K562 (cell line): ENCODE measurements at regions not wholly inside any gene's neighbourhood (a gene's known extent, or its start where the extent isn't known, plus 50 kb on each side); places are given as distances from the start of the nearest gene placed in this dataset.

Experiments used
- IFI16 ChIP-seq: fragments of 250-450 bp; sonication (Bioruptor Pico); IDR thresholded peaks from 2 replicates; pipeline ENCODE4 v2.1.2; 2022; ENCODE audit warnings: mild to moderate bottlenecking, inconsistent platforms
- NBN ChIP-seq: fragments of 450-650 bp; IDR thresholded peaks from 2 replicates; pipeline ENCODE4 v1.6.1; 2016; ENCODE audit warnings: low read depth, mild to moderate bottlenecking
- NFIC ChIP-seq: fragments of 450-650 bp; IDR thresholded peaks from 2 replicates; pipeline ENCODE4 v1.6.1; 2017; ENCODE audit warnings: mild to moderate bottlenecking, inconsistent platforms
- PURB ChIP-seq: sonication (generic); formaldehyde crosslinking; IDR thresholded peaks from 2 replicates; pipeline ENCODE4 v1.9.0; 2021; ENCODE audit warnings: low read depth, mild to moderate bottlenecking, missing genetic modification reagents
- SAFB ChIP-seq: fragments of 200-400 bp; formaldehyde crosslinking; IDR thresholded peaks from 2 replicates; pipeline ENCODE4 v1.6.1; 2017; ENCODE audit warnings: low read depth, low read length, borderline replicate concordance
- SREBF2 ChIP-seq: sonication (generic); formaldehyde crosslinking; IDR thresholded peaks from 2 replicates; pipeline ENCODE4 v1.4.0; 2020; ENCODE audit warnings: mild to moderate bottlenecking, missing genetic modification reagents
- STAG1 ChIP-seq: sonication (generic); formaldehyde crosslinking; IDR thresholded peaks from 2 replicates; pipeline ENCODE4 v1.5.0; 2020; ENCODE audit warnings: missing genetic modification reagents, borderline replicate concordance
- TEAD4 ChIP-seq, 2 experiments: sonication (generic) in 1 of 2; formaldehyde crosslinking in 1 of 2; IDR thresholded peaks; 2 replicates each; pipeline versions ENCODE4 v1.6.1 to v1.8.0; 2012 to 2022; ENCODE audit warnings: borderline replicate concordance in 1 of 2, inconsistent platforms in 1 of 2, low read length in 1 of 2, mild to moderate bottlenecking in 1 of 2, missing genetic modification reagents in 1 of 2
- U2AF2 ChIP-seq: fragments of 200-400 bp; formaldehyde crosslinking; optimal IDR thresholded peaks from 2 replicates; pipeline ENCODE3; 2017; ENCODE audit warnings: low read depth, mild to moderate bottlenecking, low read length
- ZKSCAN8 ChIP-seq: fragments of 200-800 bp; sonication (Bioruptor generic); IDR thresholded peaks from 2 replicates; pipeline ENCODE4 v1.6.1; 2016; ENCODE audit warnings: missing genetic modification characterization, missing compliant biosample characterization
- ZNF232 ChIP-seq: sonication (generic); formaldehyde crosslinking; IDR thresholded peaks from 2 replicates; pipeline ENCODE4 v1.8.0; 2022; ENCODE audit warnings: mild to moderate bottlenecking, missing genetic modification reagents
- ZNF584 ChIP-seq: fragments of 200-800 bp; sonication (Bioruptor generic); IDR thresholded peaks from 2 replicates; pipeline ENCODE4 v1.6.1; 2016; ENCODE audit warnings: low read depth, mild to moderate bottlenecking, missing genetic modification characterization, missing compliant biosample characterization
- TF ChIP-seq, protein P1 (sequence below): fragments of 450-650 bp; IDR thresholded peaks from 2 replicates; pipeline ENCODE4 v1.6.1; 2018; ENCODE audit not compliant: partially characterized antibody

GRCh38 chr4:127364397-127364796, 268.4 kb upstream of the INTU start (continued):
- no peak for TF ChIP-seq NBN
- no peak for TF ChIP-seq TEAD4 (IDR thresholded peaks at IDR 0.05; ENCODE audit: low read length)
- TF ChIP-seq TEAD4 (CRISPR knock-in tag; IDR thresholded peaks at IDR 0.05; ENCODE audit: borderline replicate concordance), result no peak
- TF ChIP-seq NFIC, result no peak
- no peak for TF ChIP-seq U2AF2
- TF ChIP-seq ZNF232 (CRISPR knock-in tag), result no peak
- no peak for TF ChIP-seq SAFB
- TF ChIP-seq ZKSCAN8, result no peak
- no peak for TF ChIP-seq PURB
- no peak for TF ChIP-seq SREBF2 (CRISPR knock-in tag)
- no peak for TF ChIP-seq ZNF584
- TF ChIP-seq IFI16, result no peak
- no peak for TF ChIP-seq STAG1
- TF ChIP-seq, protein P1, sequence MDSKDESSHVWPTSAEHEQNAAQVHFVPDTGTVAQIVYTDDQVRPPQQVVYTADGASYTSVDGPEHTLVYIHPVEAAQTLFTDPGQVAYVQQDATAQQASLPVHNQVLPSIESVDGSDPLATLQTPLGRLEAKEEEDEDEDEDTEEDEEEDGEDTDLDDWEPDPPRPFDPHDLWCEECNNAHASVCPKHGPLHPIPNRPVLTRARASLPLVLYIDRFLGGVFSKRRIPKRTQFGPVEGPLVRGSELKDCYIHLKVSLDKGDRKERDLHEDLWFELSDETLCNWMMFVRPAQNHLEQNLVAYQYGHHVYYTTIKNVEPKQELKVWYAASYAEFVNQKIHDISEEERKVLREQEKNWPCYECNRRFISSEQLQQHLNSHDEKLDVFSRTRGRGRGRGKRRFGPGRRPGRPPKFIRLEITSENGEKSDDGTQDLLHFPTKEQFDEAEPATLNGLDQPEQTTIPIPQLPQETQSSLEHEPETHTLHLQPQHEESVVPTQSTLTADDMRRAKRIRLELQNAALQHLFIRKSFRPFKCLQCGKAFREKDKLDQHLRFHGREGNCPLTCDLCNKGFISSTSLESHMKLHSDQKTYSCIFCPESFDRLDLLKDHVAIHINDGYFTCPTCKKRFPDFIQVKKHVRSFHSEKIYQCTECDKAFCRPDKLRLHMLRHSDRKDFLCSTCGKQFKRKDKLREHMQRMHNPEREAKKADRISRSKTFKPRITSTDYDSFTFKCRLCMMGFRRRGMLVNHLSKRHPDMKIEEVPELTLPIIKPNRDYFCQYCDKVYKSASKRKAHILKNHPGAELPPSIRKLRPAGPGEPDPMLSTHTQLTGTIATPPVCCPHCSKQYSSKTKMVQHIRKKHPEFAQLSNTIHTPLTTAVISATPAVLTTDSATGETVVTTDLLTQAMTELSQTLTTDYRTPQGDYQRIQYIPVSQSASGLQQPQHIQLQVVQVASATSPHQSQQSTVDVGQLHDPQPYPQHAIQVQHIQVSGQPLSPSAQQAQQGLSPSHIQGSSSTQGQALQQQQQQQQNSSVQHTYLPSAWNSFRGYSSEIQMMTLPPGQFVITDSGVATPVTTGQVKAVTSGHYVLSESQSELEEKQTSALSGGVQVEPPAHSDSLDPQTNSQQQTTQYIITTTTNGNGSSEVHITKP, result no peak
- TF ChIP-seq, all 486 proteins: peak for 0
